Kidney (tissue), 13 donors: ENCODE measurements at regions not wholly inside any gene's neighbourhood (a gene's known extent, or its start where the extent isn't known, plus 50 kb on each side); places are given as distances from the start of the nearest gene placed in this dataset.

Source experiments
- DNase-seq, 5 donors: peaks; one replicate each; pipeline ENCODE4 v3.0.0-alpha.2; 2013 to 2020
- FAIRE-seq: peaks from 2 replicates; lab custom pipeline; 2012; peaks lifted over from hg19 to GRCh38; lab: Jason Lieb, UNC
- H3K27ac ChIP-seq, 2 donors: one replicate each; pipeline ENCODE4 v1.7.0; 2013; ENCODE audit warnings: low read depth in 2 of 2, low read length in 2 of 2, inconsistent platforms in 1 of 2
- H3K27me3 ChIP-seq: one replicate; pipeline ENCODE4 v1.7.1; 2013; ENCODE audit warnings: low read length, inconsistent platforms; ENCODE audit not compliant: control insufficient read depth, insufficient read depth
- H3K36me3 ChIP-seq, 3 donors: one replicate each; pipeline versions ENCODE4 v1.7.0 to v1.7.1; 2013; ENCODE audit warnings: low read length in 3 of 3, control low read depth in 1 of 3, inconsistent platforms in 1 of 3; ENCODE audit not compliant: insufficient read depth in 3 of 3, control insufficient read depth in 2 of 3
- H3K4me1 ChIP-seq, 3 donors: one replicate each; pipeline versions ENCODE4 v1.7.0 to v1.7.1; 2013; ENCODE audit warnings: low read length in 3 of 3, inconsistent platforms in 1 of 3, low read depth in 1 of 3; ENCODE audit not compliant: control insufficient read depth in 2 of 3, insufficient read depth in 2 of 3
- H3K4me3 ChIP-seq, 3 donors: one replicate each; pipeline versions ENCODE4 v1.7.0 to v1.8.1; 2013; ENCODE audit warnings: low read length in 3 of 3, control low read depth in 1 of 3, inconsistent platforms in 1 of 3
- H3K9ac ChIP-seq, 3 donors: one replicate each; pipeline versions ENCODE4 v1.7.0 to v1.7.1; 2013; ENCODE audit warnings: low read length in 3 of 3, control low read depth in 1 of 3, inconsistent platforms in 1 of 3
- H3K9me3 ChIP-seq, 3 donors: one replicate each; pipeline versions ENCODE4 v1.7.0 to v1.7.1; 2013; ENCODE audit warnings: low read length in 3 of 3, control low read depth in 1 of 3, inconsistent platforms in 1 of 3; ENCODE audit not compliant: control insufficient read depth in 2 of 3, insufficient read depth in 1 of 3
- intact Hi-C: fragments of 100-400 bp; cut with DNase I; formaldehyde crosslinking; loops from one replicate; pipeline ENCODE4 v1.11.1; 2022
- TF ChIP-seq, protein P1 (sequence below): IDR thresholded peaks from 3 replicates; pipeline ENCODE4 v1.5.1; 2012; ENCODE audit warnings: mild to moderate bottlenecking, moderate library complexity, borderline replicate concordance; ENCODE audit not compliant: insufficient read depth; ENCODE audit errors: extremely low read depth
- donor health status: control.
- donor health status: control.
- donor health status: control.
- donor health status: control.
- donor health status: control.
- donor health status: DM: yes; HTN: yes; CAD: no.
- donor health status: Normal renal cell carcinoma (clear cell type).

DNA sequence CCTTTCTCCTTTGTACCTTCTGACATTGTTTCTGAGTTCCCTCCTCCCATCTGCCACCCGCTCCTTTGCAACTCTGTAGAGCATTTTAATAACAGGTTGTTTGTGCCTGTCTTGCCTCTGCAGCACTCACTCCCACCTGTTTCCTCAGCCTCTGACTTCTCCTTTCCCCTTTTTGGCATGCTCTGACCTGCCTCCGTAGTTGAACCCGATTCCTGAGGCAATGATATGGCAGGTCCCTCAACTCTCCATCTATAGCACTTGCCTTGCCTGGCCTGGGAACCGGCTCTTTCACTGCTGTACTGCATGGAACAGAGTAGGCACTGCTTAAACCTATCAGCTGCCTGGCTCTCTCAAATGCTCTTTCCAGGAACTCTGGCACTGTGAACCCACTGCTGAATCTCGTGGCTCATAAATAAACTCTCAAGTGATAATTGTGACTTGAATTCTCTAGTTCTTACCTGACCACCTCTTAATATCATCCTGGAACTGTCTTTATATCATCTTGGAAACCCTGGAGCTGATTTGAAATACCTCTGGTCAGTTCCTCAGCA is 50.3 kb downstream of the UTRN start:
- H3K9me3 ChIP-seq: no peaks in the 10 kb centered on the region
- H3K4me1 ChIP-seq: peaks cover 0 to 20% (median 4%) of the 10 kb centered on the region in 3 donors
- H3K27me3 ChIP-seq: no peaks in the 10 kb centered on the region
- no peak overlapping the region for H3K4me3 ChIP-seq
- intact Hi-C loops: no loop called here
- TF ChIP-seq, protein P1, sequence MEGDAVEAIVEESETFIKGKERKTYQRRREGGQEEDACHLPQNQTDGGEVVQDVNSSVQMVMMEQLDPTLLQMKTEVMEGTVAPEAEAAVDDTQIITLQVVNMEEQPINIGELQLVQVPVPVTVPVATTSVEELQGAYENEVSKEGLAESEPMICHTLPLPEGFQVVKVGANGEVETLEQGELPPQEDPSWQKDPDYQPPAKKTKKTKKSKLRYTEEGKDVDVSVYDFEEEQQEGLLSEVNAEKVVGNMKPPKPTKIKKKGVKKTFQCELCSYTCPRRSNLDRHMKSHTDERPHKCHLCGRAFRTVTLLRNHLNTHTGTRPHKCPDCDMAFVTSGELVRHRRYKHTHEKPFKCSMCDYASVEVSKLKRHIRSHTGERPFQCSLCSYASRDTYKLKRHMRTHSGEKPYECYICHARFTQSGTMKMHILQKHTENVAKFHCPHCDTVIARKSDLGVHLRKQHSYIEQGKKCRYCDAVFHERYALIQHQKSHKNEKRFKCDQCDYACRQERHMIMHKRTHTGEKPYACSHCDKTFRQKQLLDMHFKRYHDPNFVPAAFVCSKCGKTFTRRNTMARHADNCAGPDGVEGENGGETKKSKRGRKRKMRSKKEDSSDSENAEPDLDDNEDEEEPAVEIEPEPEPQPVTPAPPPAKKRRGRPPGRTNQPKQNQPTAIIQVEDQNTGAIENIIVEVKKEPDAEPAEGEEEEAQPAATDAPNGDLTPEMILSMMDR: no peak
- no peaks in the 10 kb centered on the region for H3K36me3 ChIP-seq
- no peak overlapping the region for H3K9ac ChIP-seq
- no peak overlapping the region for H3K27ac ChIP-seq
- no peak for FAIRE-seq
- DNase-seq: no peak

GRCh38 chr6:144335914-144336313 is 50.8 kb downstream of the UTRN start:
- Histone ChIP-seq H3K9ac (no peak overlapping the region), H3K36me3 (no peaks in the 10 kb centered on the region)
- intact Hi-C loops: no loop called here

DNA sequence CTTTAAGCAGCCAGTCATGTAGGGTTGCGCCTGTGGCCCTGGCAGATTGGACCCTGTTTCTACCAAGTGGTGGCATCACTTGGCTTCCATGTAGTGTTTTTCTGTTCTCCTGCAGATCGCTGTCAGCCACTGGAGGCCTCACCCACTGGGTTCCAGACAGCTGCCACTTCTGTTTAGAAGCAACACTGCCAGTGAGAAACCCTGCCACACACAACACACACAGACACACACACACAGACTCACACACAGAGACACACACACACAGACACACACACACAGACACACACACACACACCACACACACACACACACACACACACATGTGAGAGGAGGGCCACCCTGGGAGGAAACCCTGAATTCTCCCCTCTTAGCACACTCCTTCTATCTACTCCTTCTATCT is 51.8 kb downstream of the UTRN start:
- no peak for DNase-seq
- Histone ChIP-seq H3K4me3 (peak overlapping the region in 1 of 3 donors; percentile 8), H3K9ac (no peak overlapping the region), H3K36me3 (no peaks in the 10 kb centered on the region), H3K27ac (no peak overlapping the region), H3K4me1 (peaks cover 0 to 17% (median 4%) of the 10 kb centered on the region in 3 donors), H3K27me3 (no peaks in the 10 kb centered on the region), H3K9me3 (no peaks in the 10 kb centered on the region)
- intact Hi-C loops: no loop called here
- TF ChIP-seq, protein P1: no peak
- FAIRE-seq: no peak

More at GRCh38 chr6:144335914-144336313, 50.8 kb downstream of the UTRN start:
- H3K27ac ChIP-seq: no peak overlapping the region
- peaks cover 0 to 17% (median 4%) of the 10 kb centered on the region in 3 donors for H3K4me1 ChIP-seq
- TF ChIP-seq, protein P1: no peak
- H3K27me3 ChIP-seq: no peaks in the 10 kb centered on the region
- no peaks in the 10 kb centered on the region for H3K9me3 ChIP-seq
- no peak for FAIRE-seq
- DNase-seq: no peak
- no peak overlapping the region for H3K4me3 ChIP-seq

- Histone ChIP-seq H3K36me3 (no peaks in the 10 kb centered on the region), H3K27me3 (no peaks in the 10 kb centered on the region), H3K9me3 (no peaks in the 10 kb centered on the region), H3K4me1 (peaks cover 0 to 16% (median under 1%) of the 10 kb centered on the region in 3 donors), H3K9ac (no peak overlapping the region), H3K4me3 (no peak overlapping the region), H3K27ac (no peak overlapping the region)
- intact Hi-C loops: no loop called here
- no peak for DNase-seq
- TF ChIP-seq, protein P1: no peak
- FAIRE-seq: no peak
Observed at GRCh38 chr6:144338474-144338873, 53.3 kb downstream of the UTRN start.
